GM12875 (cell line): ENCODE measurements at regions not wholly inside any gene's neighbourhood (a gene's known extent, or its start where the extent isn't known, plus 50 kb on each side); places are given as distances from the start of the nearest gene placed in this dataset.

Source experiments
- H3K4me3 ChIP-seq: one replicate; pipeline ENCODE4 v1.5.1; 2011; ENCODE audit warnings: low read depth, low read length, control low read depth
- TF ChIP-seq, protein P1 (sequence below): IDR thresholded peaks from 2 replicates; pipeline ENCODE4 v1.5.1; 2011; ENCODE audit warnings: low read depth, mild to moderate bottlenecking, control low read depth, inconsistent platforms, low read length, moderate library complexity, borderline replicate concordance; ENCODE audit not compliant: insufficient read depth

DNA sequence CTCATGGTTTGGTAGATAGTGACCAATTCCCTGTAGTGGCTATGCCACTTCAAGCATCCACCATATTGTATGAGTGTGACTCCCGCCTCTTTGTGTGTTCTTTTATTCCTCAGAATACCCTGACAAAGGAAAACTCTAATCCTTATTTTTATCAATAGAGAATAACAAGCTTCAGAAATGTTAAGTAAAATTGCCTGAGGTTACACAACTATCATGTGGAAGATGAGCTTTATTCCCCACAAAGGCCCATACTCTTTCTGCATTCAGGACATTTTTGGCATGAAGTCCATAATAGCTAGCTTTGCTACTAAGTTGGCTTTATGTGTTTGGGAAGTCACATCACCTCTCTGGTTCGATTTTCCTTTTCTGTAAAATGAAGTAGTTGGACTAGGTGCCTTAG is 276.8 kb downstream of the PIK3C3 start:
- H3K4me3 ChIP-seq: no peak overlapping the region
- TF ChIP-seq, protein P1, sequence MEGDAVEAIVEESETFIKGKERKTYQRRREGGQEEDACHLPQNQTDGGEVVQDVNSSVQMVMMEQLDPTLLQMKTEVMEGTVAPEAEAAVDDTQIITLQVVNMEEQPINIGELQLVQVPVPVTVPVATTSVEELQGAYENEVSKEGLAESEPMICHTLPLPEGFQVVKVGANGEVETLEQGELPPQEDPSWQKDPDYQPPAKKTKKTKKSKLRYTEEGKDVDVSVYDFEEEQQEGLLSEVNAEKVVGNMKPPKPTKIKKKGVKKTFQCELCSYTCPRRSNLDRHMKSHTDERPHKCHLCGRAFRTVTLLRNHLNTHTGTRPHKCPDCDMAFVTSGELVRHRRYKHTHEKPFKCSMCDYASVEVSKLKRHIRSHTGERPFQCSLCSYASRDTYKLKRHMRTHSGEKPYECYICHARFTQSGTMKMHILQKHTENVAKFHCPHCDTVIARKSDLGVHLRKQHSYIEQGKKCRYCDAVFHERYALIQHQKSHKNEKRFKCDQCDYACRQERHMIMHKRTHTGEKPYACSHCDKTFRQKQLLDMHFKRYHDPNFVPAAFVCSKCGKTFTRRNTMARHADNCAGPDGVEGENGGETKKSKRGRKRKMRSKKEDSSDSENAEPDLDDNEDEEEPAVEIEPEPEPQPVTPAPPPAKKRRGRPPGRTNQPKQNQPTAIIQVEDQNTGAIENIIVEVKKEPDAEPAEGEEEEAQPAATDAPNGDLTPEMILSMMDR: no peak

DNA sequence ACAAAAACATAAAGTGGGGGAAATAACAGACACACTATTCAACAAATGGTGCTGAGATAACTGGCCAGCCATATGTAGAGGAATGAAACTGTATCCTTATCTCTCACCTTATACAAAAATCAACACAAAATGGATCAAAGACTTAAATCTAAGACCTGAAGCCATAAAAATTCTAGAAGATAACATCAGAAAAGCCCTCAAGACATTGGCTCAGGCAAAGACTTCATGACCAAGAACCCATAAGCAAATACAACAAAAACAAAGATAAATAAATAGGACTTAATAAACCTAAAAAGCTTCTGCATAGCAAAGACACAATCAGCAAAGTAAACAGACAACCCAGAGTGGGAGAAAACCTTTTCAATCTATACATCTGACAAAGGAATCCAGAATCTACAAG is 278.9 kb downstream of the PIK3C3 start:
- no peak overlapping the region for H3K4me3 ChIP-seq
- TF ChIP-seq, protein P1: no peak

DNA sequence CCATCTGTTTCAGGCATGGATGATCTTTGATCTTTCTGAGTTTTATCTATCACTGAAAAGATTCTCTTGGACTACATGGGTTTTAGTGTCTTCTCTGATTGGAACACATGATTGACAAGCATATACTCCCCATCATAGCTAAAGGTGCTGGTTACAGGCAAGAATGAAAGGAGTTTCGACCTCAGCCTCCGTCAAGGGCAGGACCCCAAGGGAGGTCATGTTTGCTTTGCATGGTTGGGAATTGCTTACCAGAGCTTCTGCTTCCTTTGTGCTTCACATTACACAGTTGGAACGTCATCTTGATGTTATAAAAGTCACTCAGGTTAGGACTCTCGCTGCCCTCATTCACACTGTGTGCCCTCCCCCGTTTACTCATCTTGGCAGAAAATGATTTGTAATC is 287.7 kb downstream of the PIK3C3 start:
- H3K4me3 ChIP-seq: no peak overlapping the region
- TF ChIP-seq, protein P1: no peak

DNA sequence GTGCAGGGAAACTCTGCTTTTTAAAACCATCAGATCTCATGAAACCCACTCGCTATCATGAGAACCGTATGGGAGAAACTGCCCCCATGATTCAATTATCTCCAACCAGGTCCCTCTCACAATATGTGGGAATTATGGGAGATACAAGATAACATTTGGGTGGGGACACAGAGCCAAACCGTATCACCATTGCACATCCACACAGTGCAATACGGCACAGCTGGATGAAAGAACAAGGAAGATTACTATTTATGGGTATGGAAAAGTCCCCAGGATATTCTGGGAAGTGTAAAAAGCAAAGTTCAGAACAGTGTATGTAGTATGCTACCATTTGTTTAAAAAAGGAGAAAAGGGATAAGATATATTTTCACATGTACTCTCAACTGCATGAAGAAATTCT is 290.1 kb downstream of the PIK3C3 start:
- no peak overlapping the region for H3K4me3 ChIP-seq
- TF ChIP-seq, protein P1: no peak

DNA sequence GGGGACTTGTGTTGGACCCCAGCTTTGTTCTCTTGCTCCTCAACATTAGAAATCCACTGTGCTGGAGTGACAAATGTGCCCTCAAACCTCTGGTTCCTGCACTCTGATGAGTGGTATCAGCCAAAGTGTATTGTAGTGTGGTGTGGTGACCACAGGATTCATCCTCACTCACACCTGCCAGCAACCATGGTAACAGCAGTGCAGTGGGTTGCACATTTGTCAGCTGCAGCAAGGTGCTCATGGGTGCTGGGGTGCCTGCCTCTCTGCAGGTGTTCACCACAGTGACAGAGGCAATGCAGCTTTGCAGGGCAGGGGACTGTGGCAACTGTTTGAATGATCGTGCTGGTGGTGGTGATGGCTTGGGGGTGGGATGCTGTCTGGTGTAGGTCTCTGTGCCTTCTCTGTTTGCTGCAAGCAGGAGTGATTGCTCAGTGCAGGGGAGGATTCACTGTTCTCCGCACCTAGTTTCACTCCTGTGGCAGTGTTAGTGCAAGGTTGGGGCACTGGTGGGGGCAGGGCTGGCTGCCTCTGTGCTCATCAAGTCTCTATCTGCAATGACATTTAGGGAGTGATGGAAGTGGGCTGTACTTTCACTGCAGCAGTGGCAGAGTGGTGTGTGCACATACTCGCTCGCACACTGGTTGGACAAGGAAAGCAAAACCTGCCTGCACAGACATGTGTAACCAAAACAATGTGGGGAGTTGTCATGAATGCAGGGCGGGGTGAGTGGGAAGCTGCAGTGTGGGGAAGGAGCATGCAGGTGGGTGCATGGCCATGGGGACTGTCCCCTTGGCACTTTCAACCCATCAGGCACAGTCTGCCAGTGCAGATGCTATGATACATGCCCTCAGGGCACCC is 301.1 kb downstream of the PIK3C3 start:
- no peak overlapping the region for H3K4me3 ChIP-seq
- TF ChIP-seq, protein P1: no peak

DNA sequence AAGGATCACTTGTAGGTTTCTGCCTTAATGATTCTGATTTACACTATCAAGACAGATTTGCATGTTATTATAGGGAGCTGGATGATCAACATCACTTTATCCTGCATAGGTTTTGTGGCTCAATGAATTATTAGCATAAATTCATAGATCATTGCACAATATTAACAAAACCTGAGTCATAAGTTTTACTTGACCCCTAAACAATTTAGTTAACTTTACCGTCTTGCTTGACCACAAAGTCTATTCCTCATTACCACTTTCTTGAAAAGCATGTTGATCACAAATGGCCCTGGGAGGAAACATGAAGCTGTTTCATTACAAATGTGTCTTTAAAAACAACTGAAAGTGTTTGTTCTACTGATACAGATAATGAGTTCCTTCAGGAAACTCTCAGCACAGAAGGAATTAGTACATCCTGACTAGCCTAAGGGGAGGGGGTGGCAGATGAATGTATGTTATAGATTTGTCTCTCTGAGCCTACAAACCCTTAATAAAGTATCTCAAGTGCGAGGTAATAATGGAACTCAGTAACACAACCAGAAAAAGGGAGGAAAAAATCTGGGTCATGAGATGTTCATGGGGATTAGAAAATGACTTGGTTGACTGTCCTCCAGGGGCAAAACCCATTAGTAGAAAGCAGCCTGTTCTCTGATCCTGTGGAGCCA is 303.4 kb downstream of the PIK3C3 start:
- TF ChIP-seq, protein P1: no peak

DNA sequence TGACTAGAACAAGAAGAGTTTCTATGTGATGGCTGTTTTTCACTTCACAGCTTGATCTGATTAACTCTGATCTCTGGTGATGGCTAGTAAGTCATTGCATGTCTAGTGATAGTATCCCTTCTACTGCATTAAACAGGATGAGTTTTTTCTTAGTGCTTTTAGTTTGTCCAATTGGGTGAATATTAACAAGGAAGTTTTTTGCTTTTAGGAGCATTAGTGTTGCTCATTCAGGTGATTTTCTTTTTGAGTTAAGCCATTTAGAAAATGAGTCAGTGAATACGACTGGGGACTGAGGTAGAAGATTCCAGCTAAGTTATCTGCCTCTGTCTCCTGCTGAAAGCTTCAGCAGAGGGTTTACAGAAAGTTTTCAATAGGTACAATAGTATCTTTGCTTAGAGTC is 306.7 kb downstream of the PIK3C3 start:
- TF ChIP-seq, protein P1: no peak
- no peak overlapping the region for H3K4me3 ChIP-seq

More for the DNA sequence above, 303.4 kb downstream of the PIK3C3 start:
- no peak overlapping the region for H3K4me3 ChIP-seq
